SU-DHL-6 (cell line): ENCODE measurements at regions not wholly inside any gene's neighbourhood (a gene's known extent, or its start where the extent isn't known, plus 50 kb on each side); places are given as distances from the start of the nearest gene placed in this dataset.

Experiments
- EZH2phosphoT487 ChIP-seq: fragments of 200-600 bp; sonication (generic), shearing (Covaris generic); conservative IDR thresholded peaks from 2 replicates; pipeline ENCODE4 v1.6.1; 2018; ENCODE audit warnings: mild to moderate bottlenecking, antibody characterized with exemption, low read length, moderate library complexity, mixed read lengths
- TF ChIP-seq, protein P1 (sequence below): fragments of 200-600 bp; sonication (generic); IDR thresholded peaks from one replicate; pipeline ENCODE4 v1.5.1; 2017; ENCODE audit warnings: antibody characterized with exemption, mild to moderate bottlenecking, low read length, moderate library complexity; ENCODE audit not compliant: insufficient read depth, poor library complexity, severe bottlenecking

DNA sequence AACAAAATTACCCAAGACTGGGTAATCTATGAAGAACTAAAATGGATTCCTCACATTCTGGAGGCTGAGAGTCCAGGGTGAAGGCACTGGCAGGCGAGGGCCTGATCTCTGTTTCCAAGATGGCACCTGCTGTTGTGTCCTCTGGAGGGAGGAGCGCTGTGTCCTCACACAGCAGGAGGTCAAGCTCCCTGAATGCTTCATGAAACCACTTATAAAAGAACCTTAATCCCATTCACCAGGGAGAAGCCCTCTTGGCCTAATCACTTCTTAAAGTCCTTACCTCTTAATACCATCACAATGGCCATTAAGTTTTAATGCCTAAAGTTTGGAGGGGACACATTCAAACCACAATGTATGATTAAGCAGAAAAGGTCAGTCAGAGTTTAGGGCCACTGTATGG lies 172.4 kb downstream of the EMP1 start:
- TF ChIP-seq, protein P1, sequence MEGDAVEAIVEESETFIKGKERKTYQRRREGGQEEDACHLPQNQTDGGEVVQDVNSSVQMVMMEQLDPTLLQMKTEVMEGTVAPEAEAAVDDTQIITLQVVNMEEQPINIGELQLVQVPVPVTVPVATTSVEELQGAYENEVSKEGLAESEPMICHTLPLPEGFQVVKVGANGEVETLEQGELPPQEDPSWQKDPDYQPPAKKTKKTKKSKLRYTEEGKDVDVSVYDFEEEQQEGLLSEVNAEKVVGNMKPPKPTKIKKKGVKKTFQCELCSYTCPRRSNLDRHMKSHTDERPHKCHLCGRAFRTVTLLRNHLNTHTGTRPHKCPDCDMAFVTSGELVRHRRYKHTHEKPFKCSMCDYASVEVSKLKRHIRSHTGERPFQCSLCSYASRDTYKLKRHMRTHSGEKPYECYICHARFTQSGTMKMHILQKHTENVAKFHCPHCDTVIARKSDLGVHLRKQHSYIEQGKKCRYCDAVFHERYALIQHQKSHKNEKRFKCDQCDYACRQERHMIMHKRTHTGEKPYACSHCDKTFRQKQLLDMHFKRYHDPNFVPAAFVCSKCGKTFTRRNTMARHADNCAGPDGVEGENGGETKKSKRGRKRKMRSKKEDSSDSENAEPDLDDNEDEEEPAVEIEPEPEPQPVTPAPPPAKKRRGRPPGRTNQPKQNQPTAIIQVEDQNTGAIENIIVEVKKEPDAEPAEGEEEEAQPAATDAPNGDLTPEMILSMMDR, result no peak
- no peak for TF ChIP-seq EZH2phosphoT487
